AG04449 (cell line): ENCODE measurements at regions not wholly inside any gene's neighbourhood (a gene's known extent, or its start where the extent isn't known, plus 50 kb on each side); places are given as distances from the start of the nearest gene placed in this dataset.

Experiments
- CTCF ChIA-PET: fragments of 350-600 bp; formaldehyde crosslinking; extraction: SDS; loops from one replicate; lab custom pipeline; 2021; ENCODE audit warnings: antibody characterized with exemption; lab: Yijun Ruan, JAX
- POLR2A ChIA-PET: fragments of 400-600, 350-600 bp; formaldehyde crosslinking; extraction: SDS; loops from one replicate; lab custom pipeline; 2020; ENCODE audit warnings: antibody characterized with exemption, inconsistent platforms; lab: Yijun Ruan, JAX
- DNase-seq: peaks from one replicate; pipeline ENCODE4 v3.0.0-alpha.2; 2010; ENCODE audit warnings: low read depth, low spot score
- H3K4me3 ChIP-seq: 2 replicates; pipeline ENCODE4 v1.5.1; 2011; ENCODE audit warnings: low read depth, mild to moderate bottlenecking, control low read depth, low read length
- TF ChIP-seq, protein P1 (sequence below): IDR thresholded peaks from one replicate; pipeline ENCODE4 v1.5.1; 2011; ENCODE audit warnings: mild to moderate bottlenecking, moderate library complexity, low read length, control low read depth, inconsistent platforms; ENCODE audit not compliant: insufficient read depth; ENCODE audit errors: missing control alignments

DNA sequence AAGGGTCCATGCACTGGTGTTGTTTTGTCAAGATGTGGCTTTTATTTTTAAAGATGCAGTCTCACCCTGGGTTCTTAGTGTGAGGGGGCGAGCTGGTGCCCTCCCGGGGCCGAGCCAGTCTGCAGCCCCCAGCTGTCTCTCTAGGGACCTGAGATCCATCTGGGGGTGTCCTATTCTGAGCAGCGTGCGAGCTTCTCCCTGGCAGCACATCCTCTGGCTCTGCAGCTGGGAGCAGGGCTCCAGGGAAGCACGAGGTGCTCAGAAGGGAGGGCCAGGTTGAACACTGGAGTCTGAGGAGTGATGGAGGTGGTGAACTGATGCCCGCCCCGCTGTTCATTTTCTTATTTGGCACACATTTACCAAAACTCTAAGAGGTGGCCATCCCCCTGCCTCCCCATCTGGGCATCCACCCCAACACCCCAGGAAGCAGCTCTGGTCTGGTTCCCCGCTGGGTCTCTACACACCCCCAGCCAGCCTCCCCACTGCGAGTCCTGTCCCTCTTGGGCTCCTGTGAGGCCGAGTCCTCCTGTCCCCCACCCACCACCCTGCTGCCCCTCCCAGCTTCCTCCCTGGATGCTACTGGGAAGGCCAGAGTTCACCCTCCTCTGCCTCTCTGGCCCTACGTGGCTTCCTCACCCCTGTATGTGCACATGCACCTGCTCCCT is 956.4 kb downstream of the BRD1 start:
- DNase-seq, result no peak
- CTCF ChIA-PET, result no interaction called here
- TF ChIP-seq, protein P1, sequence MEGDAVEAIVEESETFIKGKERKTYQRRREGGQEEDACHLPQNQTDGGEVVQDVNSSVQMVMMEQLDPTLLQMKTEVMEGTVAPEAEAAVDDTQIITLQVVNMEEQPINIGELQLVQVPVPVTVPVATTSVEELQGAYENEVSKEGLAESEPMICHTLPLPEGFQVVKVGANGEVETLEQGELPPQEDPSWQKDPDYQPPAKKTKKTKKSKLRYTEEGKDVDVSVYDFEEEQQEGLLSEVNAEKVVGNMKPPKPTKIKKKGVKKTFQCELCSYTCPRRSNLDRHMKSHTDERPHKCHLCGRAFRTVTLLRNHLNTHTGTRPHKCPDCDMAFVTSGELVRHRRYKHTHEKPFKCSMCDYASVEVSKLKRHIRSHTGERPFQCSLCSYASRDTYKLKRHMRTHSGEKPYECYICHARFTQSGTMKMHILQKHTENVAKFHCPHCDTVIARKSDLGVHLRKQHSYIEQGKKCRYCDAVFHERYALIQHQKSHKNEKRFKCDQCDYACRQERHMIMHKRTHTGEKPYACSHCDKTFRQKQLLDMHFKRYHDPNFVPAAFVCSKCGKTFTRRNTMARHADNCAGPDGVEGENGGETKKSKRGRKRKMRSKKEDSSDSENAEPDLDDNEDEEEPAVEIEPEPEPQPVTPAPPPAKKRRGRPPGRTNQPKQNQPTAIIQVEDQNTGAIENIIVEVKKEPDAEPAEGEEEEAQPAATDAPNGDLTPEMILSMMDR, result no peak
- POLR2A ChIA-PET, result no interaction called here
- H3K4me3 ChIP-seq, result no peak overlapping the region

DNA sequence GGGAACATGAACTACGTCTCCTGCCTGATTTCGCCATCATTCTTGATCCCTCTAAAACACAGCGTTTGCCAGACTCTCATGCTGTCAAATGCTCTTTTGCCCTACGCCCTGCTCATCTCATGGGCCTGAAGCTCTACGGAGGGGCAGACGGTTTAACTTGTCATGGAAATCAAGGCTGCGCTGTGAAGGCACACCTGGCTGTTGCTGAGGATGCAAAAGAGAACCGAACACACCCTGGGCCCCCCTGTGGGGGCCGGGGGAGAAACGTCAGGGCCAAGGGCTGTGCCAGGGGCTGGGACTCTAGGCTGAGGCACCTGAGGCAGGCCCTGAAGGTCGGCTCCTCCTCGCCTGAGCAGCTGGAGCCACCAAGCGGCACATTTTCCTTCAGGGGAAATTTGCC is 957.2 kb downstream of the BRD1 start:
- TF ChIP-seq, protein P1, result no peak
- CTCF ChIA-PET, result no interaction called here
- DNase-seq, result no peak

DNA sequence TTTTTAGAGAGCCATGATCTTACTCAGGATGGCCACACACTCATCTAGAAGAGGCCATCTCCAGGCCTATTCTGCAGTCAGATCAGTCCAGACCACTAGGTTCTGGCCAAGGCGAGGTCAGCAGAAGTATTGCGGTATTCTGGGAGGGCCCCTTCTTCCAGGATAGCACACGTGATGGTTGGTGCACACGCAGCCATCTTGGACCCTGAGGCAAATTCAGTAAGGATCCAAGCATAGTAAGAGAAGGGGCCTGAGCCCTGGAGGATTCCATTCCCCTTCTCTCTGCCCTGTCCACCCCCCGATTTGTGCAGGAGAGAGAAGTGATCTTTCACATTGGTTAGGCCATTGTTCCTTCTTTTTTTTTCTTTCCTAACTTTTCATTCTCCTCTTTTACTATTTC is 957.9 kb downstream of the BRD1 start:
- ChIA-PET POLR2A (no interaction called here), CTCF (no interaction called here)
- TF ChIP-seq, protein P1, result no peak
- no peak for DNase-seq
- H3K4me3 ChIP-seq, result no peak overlapping the region

More for the DNA sequence above, 957.2 kb downstream of the BRD1 start:
- no peak overlapping the region for H3K4me3 ChIP-seq
- POLR2A ChIA-PET, result no interaction called here

DNA sequence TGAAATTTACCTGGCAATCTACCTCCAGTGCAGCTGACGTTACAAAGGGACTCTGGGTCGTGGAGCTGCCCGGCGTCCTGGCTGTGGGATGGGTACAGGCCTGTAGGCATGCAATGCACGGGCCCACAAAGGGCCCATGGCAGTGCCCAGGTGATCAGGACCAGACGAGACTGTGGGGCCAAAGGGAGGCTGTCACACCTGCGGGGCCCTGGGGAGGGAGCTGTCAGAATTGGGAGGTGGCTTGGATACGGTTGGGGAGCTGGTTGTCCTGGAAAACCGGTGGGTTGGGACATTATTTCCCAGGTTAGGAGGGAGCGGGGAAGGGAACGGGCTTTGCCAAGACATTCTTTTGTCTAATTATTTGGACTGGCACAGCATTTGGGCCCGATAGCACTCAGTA is 958.5 kb downstream of the BRD1 start:
- H3K4me3 ChIP-seq, result no peak overlapping the region
- ChIA-PET CTCF (no interaction called here), POLR2A (no interaction called here)
- TF ChIP-seq, protein P1, result no peak
- DNase-seq, result no peak

DNA sequence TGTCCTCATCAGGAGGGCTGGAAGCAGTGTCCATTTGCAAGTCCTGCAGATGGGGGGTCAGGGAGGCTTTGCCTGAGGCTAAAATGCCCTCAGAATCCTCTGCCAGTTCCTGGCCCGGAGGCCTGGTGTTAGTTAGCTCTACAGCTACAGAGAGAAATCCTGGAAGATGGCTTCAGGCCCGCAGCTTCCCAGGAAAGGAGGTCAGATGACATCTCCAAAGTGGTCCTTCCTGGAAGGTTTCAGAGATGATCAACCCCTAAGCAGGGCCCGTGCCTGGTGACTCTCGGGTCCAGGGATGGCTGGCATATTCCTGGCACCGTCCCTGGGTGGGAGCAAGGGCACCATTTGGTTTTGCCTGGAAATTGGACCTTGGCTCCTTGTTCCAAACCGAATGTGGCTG is 959.1 kb downstream of the BRD1 start:
- DNase-seq, result no peak
- POLR2A ChIA-PET, result no interaction called here
- TF ChIP-seq, protein P1, result no peak
- CTCF ChIA-PET, result no interaction called here
- no peak overlapping the region for H3K4me3 ChIP-seq

DNA sequence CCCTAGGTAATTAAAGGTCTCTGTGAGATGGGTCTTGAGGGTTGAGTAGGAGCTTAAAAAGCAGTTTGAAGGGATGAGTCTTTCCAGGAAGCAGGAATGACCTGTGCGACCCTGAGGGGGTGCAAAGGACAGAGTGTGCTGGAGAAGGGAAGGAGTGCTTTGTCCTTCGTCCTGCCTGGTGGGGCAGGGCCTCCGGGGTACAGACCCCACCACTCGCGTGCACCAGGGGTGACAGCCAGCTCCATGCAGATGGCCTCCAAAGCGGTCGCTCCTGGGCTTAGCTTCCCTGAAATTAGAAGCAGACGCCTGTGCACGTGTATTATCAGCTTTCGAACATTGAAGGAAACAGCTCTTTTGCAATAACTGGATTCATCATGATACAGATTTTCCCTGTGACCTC is 959.8 kb downstream of the BRD1 start:
- TF ChIP-seq, protein P1, result no peak
- no peak overlapping the region for H3K4me3 ChIP-seq
- ChIA-PET POLR2A (no interaction called here), CTCF (no interaction called here)
- no peak for DNase-seq
